SJSA1 (cell line): ENCODE measurements at regions not wholly inside any gene's neighbourhood (a gene's known extent, or its start where the extent isn't known, plus 50 kb on each side); places are given as distances from the start of the nearest gene placed in this dataset.
"Not testable (repeated sequence)": the region's sequence is repeated elsewhere in the genome, so short reads cannot be mapped to it uniquely, and the experiment has no call there.

ENCODE experiments used
- DNase-seq, 2 experiments: peaks; one replicate each; pipeline ENCODE4 v3.0.0-alpha.2; 2015 to 2020; ENCODE audit warnings: low spot score in 2 of 2, low read depth in 1 of 2
- H3K27ac ChIP-seq: fragments of 250-450 bp; sonication (Bioruptor Pico); 2 replicates; pipeline ENCODE4 v1.5.1; 2020; ENCODE audit warnings: mild to moderate bottlenecking, moderate library complexity
- H3K27me3 ChIP-seq: fragments of 250-450 bp; sonication (Bioruptor Pico); replicated peaks from 2 replicates; pipeline ENCODE4 v1.5.1; 2020; ENCODE audit warnings: mild to moderate bottlenecking, moderate library complexity
- H3K36me3 ChIP-seq: fragments of 250-450 bp; sonication (Bioruptor Pico); 2 replicates; pipeline ENCODE4 v1.5.1; 2020; ENCODE audit warnings: mild to moderate bottlenecking
- H3K4me1 ChIP-seq: fragments of 250-450 bp; sonication (Bioruptor Pico); replicated peaks from 2 replicates; pipeline ENCODE4 v1.6.1; 2021; ENCODE audit warnings: mild to moderate bottlenecking
- H3K4me3 ChIP-seq: fragments of 250-450 bp; sonication (Bioruptor Pico); 2 replicates; pipeline ENCODE4 v1.5.1; 2020; ENCODE audit warnings: mild to moderate bottlenecking
- H3K9me3 ChIP-seq: fragments of 250-450 bp; sonication (Bioruptor Pico); replicated peaks from 2 replicates; pipeline ENCODE4 v1.5.1; 2020; ENCODE audit warnings: mild to moderate bottlenecking

DNA sequence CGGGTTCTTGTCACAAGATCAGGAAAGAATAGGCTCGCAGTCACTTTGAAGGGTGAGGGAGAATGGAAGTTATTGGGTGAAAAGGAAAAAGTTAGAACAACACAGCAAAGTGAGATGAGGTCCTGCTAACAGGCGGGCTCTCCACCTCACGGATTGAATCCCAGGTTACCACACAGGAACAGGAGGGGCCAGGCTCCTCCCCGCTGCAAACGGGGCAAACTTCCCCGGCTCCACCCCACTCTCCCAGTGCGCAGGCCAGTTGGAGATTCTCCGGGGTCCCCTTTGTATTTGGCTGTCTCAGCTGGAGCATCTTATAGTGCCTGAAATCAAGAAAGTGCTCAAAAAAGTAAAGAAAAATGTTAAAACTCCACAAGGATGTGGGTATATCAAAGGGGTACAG is 78.3 kb upstream of the IPO5 start:
- no peak overlapping the region for H3K4me3 ChIP-seq
- H3K4me1 ChIP-seq, result peaks cover 27% of the 10 kb centered on the region
- no peak for DNase-seq

DNA sequence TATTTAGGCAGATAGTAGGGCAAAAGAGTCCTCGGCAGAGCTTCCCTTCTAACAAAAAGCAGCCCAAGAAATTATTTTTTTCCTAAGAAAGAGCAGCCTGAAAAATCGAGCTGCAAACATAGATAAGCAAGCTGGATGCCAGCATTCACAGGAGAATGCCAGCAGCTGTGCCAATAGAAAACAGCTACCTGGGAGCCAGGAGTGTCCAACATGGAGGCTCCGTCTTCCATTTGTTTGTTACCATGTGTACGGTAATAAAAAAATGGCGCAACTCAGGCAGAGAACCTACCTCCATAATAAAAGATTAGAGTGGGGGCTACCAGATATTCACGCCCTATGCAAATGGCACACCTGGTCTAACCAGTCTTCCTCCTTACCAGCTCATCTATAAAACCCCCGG is 77.6 kb upstream of the IPO5 start:
- Histone ChIP-seq H3K4me1 (peaks cover 34% of the 10 kb centered on the region), H3K27ac (no peak overlapping the region), H3K27me3 (no peaks in the 10 kb centered on the region), H3K9me3 (no peaks in the 10 kb centered on the region), H3K4me3 (no peak overlapping the region), H3K36me3 (no peaks in the 10 kb centered on the region)
- DNase-seq, result no peak

More for the DNA sequence above, 78.3 kb upstream of the IPO5 start:
- no peaks in the 10 kb centered on the region for H3K27me3 ChIP-seq
- no peaks in the 10 kb centered on the region for H3K36me3 ChIP-seq
- no peak overlapping the region for H3K27ac ChIP-seq
- no peaks in the 10 kb centered on the region for H3K9me3 ChIP-seq

DNA sequence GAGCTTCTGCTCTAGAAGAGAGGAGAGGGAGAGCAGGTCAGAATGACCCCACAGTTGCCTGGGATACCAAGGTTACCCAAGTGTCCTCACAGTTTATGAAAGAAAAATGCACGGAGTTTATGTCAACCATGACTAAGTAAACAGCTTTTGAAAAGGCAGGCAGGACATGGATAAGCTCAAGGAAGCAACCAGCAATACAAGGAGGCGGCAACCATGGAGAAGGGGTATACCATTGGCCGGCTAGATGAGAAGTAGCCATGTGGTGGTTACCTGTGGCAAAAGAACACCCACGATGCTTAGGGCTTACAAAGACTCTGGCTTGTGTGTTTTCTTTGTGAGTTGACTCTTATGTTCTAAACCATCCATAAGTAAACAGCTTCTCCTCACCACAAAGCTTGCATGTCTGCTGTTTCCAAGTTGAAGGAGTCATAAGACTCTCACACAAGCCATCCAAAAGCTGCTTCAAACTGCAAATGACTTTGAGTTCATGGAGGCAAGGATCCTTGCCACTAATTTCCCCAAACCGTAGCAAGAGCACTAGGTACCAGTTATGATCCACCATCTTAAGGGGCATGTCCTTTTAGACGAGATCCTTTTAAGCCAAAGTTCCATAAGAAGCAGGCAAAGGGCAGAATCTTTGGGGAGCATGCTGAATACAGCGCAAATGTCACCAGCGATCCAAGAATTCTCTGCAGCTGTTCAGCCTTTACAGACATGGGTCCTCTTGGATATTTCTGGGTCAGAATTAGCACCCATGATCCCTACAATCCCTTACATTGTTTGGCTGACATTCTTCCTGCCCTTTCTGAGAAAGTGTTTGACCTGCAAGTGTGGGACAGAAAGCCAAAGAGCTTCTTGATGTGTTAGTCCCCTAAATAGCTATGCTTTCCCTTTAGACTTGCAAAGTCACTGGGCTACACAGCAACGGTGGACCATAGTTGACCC is 74.8 kb upstream of the IPO5 start:
- peaks cover 37% of the 10 kb centered on the region for H3K4me1 ChIP-seq
- peak; percentile 91 to 93 for DNase-seq
- no peaks in the 10 kb centered on the region for H3K36me3 ChIP-seq
- no peak overlapping the region for H3K4me3 ChIP-seq
- no peaks in the 10 kb centered on the region for H3K9me3 ChIP-seq
- H3K27ac ChIP-seq, result peak overlapping the region; percentile 98
- H3K27me3 ChIP-seq, result no peaks in the 10 kb centered on the region

DNA sequence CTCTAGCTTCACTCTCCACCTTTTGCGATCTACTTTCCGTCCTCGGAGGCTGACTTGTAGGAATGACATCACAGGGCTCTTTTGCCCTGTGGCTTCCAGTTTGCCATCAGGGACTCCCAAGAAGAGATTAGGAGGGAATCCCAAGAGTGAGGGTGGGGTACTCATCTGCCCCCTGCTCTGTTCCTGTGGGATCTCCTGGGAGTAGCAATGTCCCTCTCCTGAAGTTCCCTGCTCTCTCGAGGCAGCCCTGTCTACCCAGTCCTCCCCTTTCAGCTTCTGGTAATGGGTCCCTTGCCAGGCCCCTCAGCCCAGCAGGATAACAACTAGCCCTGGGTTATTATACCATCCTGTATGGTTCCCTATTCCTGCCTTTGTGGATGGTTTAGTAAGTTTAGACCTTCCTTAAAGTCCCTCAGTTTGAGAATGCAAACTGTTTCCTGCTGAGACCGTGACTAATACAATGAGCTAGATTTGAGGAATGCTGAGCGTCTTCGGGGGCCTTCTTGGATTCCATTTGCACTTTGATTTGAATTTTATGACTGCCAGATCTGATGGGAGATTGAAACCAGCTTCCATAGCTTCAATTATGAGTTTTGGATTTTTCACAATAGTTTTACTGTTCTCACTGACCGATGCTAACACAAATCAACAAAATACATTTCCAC is 73.7 kb upstream of the IPO5 start:
- DNase-seq, result peak; percentile 66 to 81
- Histone ChIP-seq H3K27ac (peak overlapping the region; percentile 98), H3K36me3 (no peaks in the 10 kb centered on the region), H3K4me3 (no peak overlapping the region), H3K27me3 (no peaks in the 10 kb centered on the region), H3K9me3 (no peaks in the 10 kb centered on the region), H3K4me1 (peaks cover 37% of the 10 kb centered on the region)

DNA sequence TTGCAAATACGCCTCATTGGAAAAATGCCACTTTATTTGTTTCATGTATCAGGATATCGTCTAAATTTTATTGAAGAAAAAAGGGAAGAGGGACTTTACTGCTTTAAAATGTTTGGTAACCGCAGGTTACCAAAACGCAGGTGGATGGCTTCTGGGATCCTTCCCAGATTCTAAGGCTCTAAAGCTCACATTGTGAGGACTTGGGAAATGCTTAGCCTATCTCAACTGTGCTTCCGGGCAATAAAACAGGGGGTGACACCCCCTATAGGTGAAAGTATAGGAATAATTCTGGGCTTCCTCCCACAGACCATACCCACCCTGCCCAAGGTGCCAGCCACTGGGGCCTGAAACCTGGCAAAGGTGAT is 73.2 kb upstream of the IPO5 start:
- peak overlapping the region; percentile 98 for H3K27ac ChIP-seq
- no peaks in the 10 kb centered on the region for H3K9me3 ChIP-seq
- no peak overlapping the region for H3K4me3 ChIP-seq
- H3K27me3 ChIP-seq, result no peaks in the 10 kb centered on the region
- peaks cover 37% of the 10 kb centered on the region for H3K4me1 ChIP-seq
- no peak for DNase-seq
- H3K36me3 ChIP-seq, result no peaks in the 10 kb centered on the region

DNA sequence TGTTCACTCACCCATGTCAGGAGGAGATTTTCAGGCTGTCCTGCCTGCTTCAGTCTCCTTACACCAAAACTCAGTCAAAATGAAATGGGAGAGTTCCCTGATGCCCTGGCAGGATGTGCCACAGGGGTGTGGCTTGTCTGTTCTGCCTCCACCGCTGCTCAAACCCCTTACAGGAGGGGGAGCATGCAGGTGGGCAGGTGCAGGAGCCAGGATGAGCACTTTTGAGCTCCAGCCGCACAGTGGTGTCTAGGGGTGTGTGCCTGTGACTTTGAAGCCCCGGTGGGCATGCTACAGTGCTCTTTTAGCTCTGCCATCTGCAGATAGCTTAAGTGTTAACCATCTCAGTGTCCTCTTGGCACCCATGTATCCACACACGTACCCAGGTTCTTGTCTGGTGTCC is 71.9 kb upstream of the IPO5 start:
- Histone ChIP-seq H3K4me3 (no peak overlapping the region), H3K27ac (no peak overlapping the region), H3K36me3 (no peaks in the 10 kb centered on the region)

DNA sequence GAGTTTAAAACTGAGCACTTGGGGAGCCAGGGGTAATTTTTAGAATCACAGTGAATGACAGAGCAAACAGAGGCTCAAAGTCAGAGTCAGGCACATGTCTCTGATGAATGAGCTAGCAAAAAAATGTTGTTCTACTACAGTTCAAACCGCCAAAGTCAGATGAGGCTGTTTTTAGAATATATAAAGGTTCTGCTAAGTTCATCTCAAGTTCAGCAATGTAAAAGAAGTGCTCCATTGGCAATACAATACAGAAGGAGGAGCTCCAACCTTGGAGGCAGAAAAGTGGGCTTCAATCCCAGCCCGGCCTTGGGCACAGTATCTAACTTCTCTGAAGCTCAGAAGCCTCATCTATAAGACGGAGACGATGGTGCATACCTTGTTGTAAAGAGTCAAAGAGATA is 70.1 kb upstream of the IPO5 start:
- H3K27me3 ChIP-seq, result no peaks in the 10 kb centered on the region
- no peaks in the 10 kb centered on the region for H3K36me3 ChIP-seq
- H3K4me3 ChIP-seq, result no peak overlapping the region
- DNase-seq, result no peak
- H3K9me3 ChIP-seq, result no peaks in the 10 kb centered on the region
- H3K27ac ChIP-seq, result no peak overlapping the region
- peaks cover 28% of the 10 kb centered on the region for H3K4me1 ChIP-seq

More for the DNA sequence above, 71.9 kb upstream of the IPO5 start:
- no peaks in the 10 kb centered on the region for H3K27me3 ChIP-seq
- H3K9me3 ChIP-seq, result no peaks in the 10 kb centered on the region
- H3K4me1 ChIP-seq, result peaks cover 37% of the 10 kb centered on the region
- DNase-seq, result no peak

DNA sequence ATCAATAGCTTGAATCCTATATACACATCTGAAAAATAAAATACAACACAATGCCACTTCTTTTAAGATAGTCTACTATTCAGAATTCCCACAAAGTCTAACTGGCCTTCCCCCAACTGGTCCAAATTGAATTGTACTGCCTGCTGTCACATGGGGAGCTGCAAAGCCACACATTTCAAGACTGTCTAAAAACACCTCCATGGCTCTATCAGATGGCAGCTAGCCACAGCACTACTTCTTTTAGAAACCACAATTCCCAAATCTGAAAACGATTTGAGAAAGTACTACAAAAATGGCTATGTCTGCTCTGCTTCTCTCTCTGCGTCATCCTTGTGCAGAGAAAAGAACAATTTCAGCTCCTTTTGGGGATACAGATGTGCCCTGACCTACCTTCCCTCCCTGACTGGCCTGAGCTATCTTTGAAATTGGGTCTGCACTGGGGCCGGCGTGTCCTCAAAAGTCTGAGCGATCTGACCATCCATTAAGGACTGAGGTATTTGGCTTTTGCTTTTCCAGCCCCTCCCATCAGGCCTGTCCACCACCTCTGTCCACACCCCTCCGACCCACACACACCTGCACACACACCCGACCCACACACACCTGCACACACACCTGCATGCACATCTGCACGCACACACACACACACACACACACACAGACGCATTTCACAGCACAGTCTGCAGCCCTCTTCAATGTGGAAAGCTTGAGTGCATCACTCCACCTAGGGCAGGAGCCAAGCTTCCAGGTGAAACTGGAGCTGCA is 68.6 kb upstream of the IPO5 start:
- H3K9me3 ChIP-seq, result no peaks in the 10 kb centered on the region
- no peak overlapping the region for H3K4me3 ChIP-seq
- peaks cover 13% of the 10 kb centered on the region for H3K4me1 ChIP-seq
- no peak for DNase-seq
- no peaks in the 10 kb centered on the region for H3K27me3 ChIP-seq
- H3K36me3 ChIP-seq, result no peaks in the 10 kb centered on the region
- no peak overlapping the region for H3K27ac ChIP-seq

DNA sequence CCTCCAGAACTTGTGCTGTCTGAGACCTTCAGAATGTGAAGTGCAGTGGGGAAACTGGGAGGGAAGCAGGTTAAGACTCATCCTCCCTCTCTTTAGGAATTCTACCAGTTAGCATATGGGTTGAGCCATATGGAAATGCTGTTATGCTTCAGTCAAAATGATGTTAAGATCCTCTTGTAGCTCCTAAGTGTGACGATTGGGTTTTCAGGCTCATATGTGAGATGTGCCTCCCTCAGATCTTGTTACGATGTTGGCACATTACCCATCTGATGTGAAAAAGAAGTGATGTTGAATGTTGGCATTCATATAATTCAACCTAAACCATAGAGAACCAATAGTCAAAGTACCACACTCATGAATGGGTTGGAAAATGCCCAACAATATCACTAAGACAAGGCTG is 67.8 kb upstream of the IPO5 start:
- no peak overlapping the region for H3K4me3 ChIP-seq
- peaks cover 6% of the 10 kb centered on the region for H3K4me1 ChIP-seq
- no peaks in the 10 kb centered on the region for H3K27me3 ChIP-seq
- H3K9me3 ChIP-seq, result no peaks in the 10 kb centered on the region
- H3K27ac ChIP-seq, result no peak overlapping the region
- no peaks in the 10 kb centered on the region for H3K36me3 ChIP-seq
- no peak for DNase-seq

DNA sequence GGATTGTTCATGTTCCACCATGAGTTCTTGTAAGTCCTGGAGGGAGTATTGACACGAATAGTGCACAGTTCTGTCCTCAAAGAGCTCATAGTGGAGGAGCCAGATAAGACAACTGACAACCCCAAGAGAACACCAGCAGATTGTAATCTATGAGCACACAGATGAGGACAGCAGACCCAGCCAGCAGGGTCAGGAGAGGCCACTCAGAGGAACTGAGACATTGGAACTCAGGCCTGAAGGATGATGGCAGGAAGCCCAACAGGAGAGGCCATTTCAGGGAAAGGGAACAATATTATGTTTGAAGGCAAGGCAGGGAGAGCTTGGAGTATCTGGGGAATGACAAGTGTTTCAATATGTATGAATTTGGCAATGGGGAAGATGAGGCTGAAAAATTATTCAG is 63.7 kb upstream of the IPO5 start:
- no peak for DNase-seq
- H3K4me1 ChIP-seq, result peaks cover 7% of the 10 kb centered on the region
- no peak overlapping the region for H3K4me3 ChIP-seq
- no peak overlapping the region for H3K27ac ChIP-seq
- no peaks in the 10 kb centered on the region for H3K27me3 ChIP-seq
- no peaks in the 10 kb centered on the region for H3K9me3 ChIP-seq
- H3K36me3 ChIP-seq, result no peaks in the 10 kb centered on the region

DNA sequence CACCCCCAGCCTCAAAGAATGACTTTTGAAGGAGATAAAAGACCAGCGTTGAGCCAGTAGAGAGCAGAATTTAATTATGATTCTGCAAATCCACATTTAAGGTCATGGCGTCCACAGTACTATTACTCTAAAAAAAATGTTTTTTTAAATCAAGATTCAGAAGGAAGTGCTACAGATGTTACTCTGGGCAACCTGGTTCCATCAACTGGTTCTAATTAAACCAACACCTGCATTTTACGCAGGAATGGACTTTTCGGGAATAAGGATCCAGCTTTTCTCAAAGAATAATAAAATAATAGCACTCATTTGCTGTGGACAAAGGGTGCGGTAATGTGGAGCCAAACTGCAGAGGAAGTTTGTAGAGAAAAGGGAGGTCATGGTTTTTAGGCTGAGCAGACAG is 62.9 kb upstream of the IPO5 start:
- Histone ChIP-seq H3K9me3 (no peaks in the 10 kb centered on the region), H3K4me1 (peaks cover 7% of the 10 kb centered on the region), H3K27me3 (no peaks in the 10 kb centered on the region), H3K36me3 (no peaks in the 10 kb centered on the region), H3K27ac (no peak overlapping the region), H3K4me3 (no peak overlapping the region)
- DNase-seq, result no peak

DNA sequence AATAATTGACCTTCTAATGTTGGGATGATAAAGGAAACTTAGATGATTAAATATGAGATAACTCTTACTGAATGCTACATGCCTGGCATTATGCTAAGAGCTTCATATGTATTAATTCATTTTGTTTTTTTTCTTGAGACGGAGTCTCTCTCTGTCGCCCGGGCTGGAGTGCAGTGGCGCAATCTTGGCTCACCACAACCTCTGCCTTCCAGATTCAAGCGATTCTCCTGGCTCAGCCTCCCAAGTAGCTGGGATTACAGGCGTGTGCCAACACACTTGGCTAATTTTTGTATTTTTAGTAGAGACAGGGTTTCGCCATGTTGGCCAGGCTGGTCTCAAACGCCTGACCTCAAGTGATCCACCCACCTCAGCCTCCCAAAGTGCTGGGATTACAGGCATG is 61.5 kb upstream of the IPO5 start:
- H3K27me3 ChIP-seq, DNase-seq, H3K4me3 ChIP-seq, H3K27ac ChIP-seq, H3K4me1 ChIP-seq, H3K9me3 ChIP-seq, H3K36me3 ChIP-seq: not testable (repeated sequence)

DNA sequence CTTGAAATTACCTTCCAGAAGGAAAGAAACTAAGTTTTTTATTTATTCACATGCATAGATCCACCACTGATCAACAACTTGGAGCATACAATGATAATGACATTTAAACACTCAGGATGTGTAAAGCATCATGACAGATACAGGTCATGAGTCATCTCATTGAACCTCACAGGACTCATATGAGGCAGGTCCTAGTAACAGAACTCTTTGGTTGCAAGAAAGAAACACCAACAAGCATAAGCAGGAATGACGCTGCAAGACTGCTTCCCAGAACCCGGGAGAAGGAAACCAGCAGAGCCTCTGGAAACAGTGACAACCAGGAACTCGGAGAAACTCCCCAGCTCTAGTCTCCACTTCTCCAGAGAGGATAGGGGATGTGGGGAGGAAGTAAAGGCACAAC is 60.8 kb upstream of the IPO5 start:
- DNase-seq, result peak in 1 of 2 experiments; percentile 33
- H3K4me1 ChIP-seq, result peaks cover 7% of the 10 kb centered on the region
- H3K4me3 ChIP-seq, result no peak overlapping the region
- no peaks in the 10 kb centered on the region for H3K27me3 ChIP-seq
- H3K9me3 ChIP-seq, result no peaks in the 10 kb centered on the region
- H3K27ac ChIP-seq, result peak overlapping the region; percentile 56; the same call in 1 of the 2 replicates
- H3K36me3 ChIP-seq, result no peaks in the 10 kb centered on the region

DNA sequence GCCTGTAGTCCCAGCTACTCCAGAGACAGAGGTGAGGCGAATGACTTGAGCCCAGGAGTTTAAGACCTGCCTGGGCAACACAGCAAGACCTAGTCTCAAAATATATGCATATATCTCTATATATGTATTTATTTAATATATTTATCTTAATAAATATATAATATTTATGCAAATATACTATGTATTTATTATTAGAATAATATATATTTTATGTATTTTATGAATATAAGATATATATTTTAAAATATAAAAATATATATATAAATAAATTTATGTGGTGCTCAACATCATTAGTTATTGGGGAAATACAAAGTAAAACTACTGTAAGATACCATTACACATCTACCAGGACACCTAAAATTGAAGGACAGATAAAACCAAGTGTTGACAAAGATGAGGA is 58.1 kb upstream of the IPO5 start:
- H3K4me3 ChIP-seq, result no peak overlapping the region
- peaks cover 7% of the 10 kb centered on the region for H3K4me1 ChIP-seq
- H3K9me3 ChIP-seq, result no peaks in the 10 kb centered on the region
- H3K36me3 ChIP-seq, result no peaks in the 10 kb centered on the region
- DNase-seq, result no peak
- no peak overlapping the region for H3K27ac ChIP-seq
- no peaks in the 10 kb centered on the region for H3K27me3 ChIP-seq
